HG03439 (cell line): ENCODE measurements at regions not wholly inside any gene's neighbourhood (a gene's known extent, or its start where the extent isn't known, plus 50 kb on each side); places are given as distances from the start of the nearest gene placed in this dataset.
"Not testable (repeated sequence)": the region's sequence is repeated elsewhere in the genome, so short reads cannot be mapped to it uniquely, and the experiment has no call there.

Source experiments
- ATAC-seq: cut with Tn5 transposase; IDR thresholded peaks from one replicate; pipeline ENCODE4 v1.9.1; 2021; ENCODE audit warnings: mild to moderate bottlenecking, moderate library complexity; ENCODE audit not compliant: unreplicated experiment

GRCh38 chr2:117339980-117340379 is 474.5 kb upstream of the DDX18 start:
- no peak for ATAC-seq

- no peak for ATAC-seq
Measured at GRCh38 chr2:117341690-117342089, 472.8 kb upstream of the DDX18 start.

- ATAC-seq: no peak
Measured at GRCh38 chr2:117342415-117342814, 472.1 kb upstream of the DDX18 start.

- ATAC-seq: no peak
Measured at GRCh38 chr2:117349687-117350086, 464.8 kb upstream of the DDX18 start.

- ATAC-seq: no peak
Measured at GRCh38 chr2:117351396-117351795, 463.1 kb upstream of the DDX18 start.

- ATAC-seq: no peak
Measured at GRCh38 chr2:117359266-117359914, 455.1 kb upstream of the DDX18 start.

GRCh38 chr2:117360586-117360985 is 453.9 kb upstream of the DDX18 start:
- no peak for ATAC-seq

- no peak for ATAC-seq
Measured at GRCh38 chr2:117378653-117379052, 435.8 kb upstream of the DDX18 start.

GRCh38 chr2:117379928-117380327 is 434.6 kb upstream of the DDX18 start:
- ATAC-seq: no peak

GRCh38 chr2:117383997-117384396 is 430.5 kb upstream of the DDX18 start:
- ATAC-seq: not testable (repeated sequence)

- ATAC-seq: no peak
Measured at GRCh38 chr2:117396161-117396560, 418.3 kb upstream of the DDX18 start.

- ATAC-seq: no peak
Measured at GRCh38 chr2:117401582-117401981, 412.9 kb upstream of the DDX18 start.

- no peak for ATAC-seq
Measured at GRCh38 chr2:117406443-117406842, 408.0 kb upstream of the DDX18 start.

- no peak for ATAC-seq
Measured at GRCh38 chr2:117407746-117408145, 406.7 kb upstream of the DDX18 start.

- no peak for ATAC-seq
Measured at GRCh38 chr2:117409443-117409842, 405.0 kb upstream of the DDX18 start.

GRCh38 chr2:117411983-117412382 is 402.5 kb upstream of the DDX18 start:
- no peak for ATAC-seq

GRCh38 chr2:117432746-117433145 is 381.7 kb upstream of the DDX18 start:
- ATAC-seq: no peak

GRCh38 chr2:117436697-117437096 is 377.8 kb upstream of the DDX18 start:
- ATAC-seq: no peak

- no peak for ATAC-seq
Measured at GRCh38 chr2:117470311-117471095, 344.0 kb upstream of the DDX18 start.

- no peak for ATAC-seq
Measured at GRCh38 chr2:117481608-117482007, 332.9 kb upstream of the DDX18 start.

- no peak for ATAC-seq
Measured at GRCh38 chr2:117485588-117485987, 328.9 kb upstream of the DDX18 start.

GRCh38 chr2:117486081-117486480 is 328.4 kb upstream of the DDX18 start:
- no peak for ATAC-seq
